OCI-LY3 (cell line): ENCODE measurements at regions not wholly inside any gene's neighbourhood (a gene's known extent, or its start where the extent isn't known, plus 50 kb on each side); places are given as distances from the start of the nearest gene placed in this dataset.
"Not testable (repeated sequence)": the region's sequence is repeated elsewhere in the genome, so short reads cannot be mapped to it uniquely, and the experiment has no call there.

Experiments
- H2AFZ ChIP-seq: fragments of 200-600, 300-600 bp; shearing (Covaris generic); 2 replicates; pipeline ENCODE4 v1.6.0; 2014; ENCODE audit warnings: antibody characterized with exemption, low read depth, low read length
- H3K27ac ChIP-seq: fragments of 200-600, 300-600 bp; sonication (generic); 2 replicates; pipeline ENCODE4 v1.5.1; 2014; ENCODE audit warnings: mild to moderate bottlenecking, low read length, moderate library complexity, mixed read lengths
- H3K27me3 ChIP-seq: fragments of 200-600, 300-600 bp; sonication (generic); 2 replicates; pipeline ENCODE4 v1.6.1; 2014; ENCODE audit warnings: low read depth, low read length, mixed read lengths
- H3K36me3 ChIP-seq: fragments of 200-600, 300-600 bp; sonication (generic); replicated peaks from 2 replicates; pipeline ENCODE3; 2014; ENCODE audit warnings: low read depth, low read length, mixed read lengths
- H3K4me1 ChIP-seq: fragments of 300-600, 200-600 bp; sonication (generic); 2 replicates; pipeline ENCODE4 v1.6.1; 2014; ENCODE audit warnings: low read length, mixed read lengths
- H3K4me2 ChIP-seq: fragments of 200-600, 300-600 bp; sonication (generic); 2 replicates; pipeline ENCODE4 v1.6.1; 2014; ENCODE audit warnings: low read length, mixed read lengths
- H3K4me3 ChIP-seq: fragments of 300-600, 200-600 bp; sonication (generic); 2 replicates; pipeline ENCODE4 v1.5.1; 2014; ENCODE audit warnings: antibody characterized with exemption, mild to moderate bottlenecking, low read length, moderate library complexity
- H3K79me2 ChIP-seq: fragments of 300-600, 200-600 bp; shearing (Covaris generic); 2 replicates; pipeline ENCODE4 v1.6.1; 2014; ENCODE audit warnings: mild to moderate bottlenecking, low read length, mixed read lengths
- H3K9ac ChIP-seq: fragments of 300-600, 200-600 bp; shearing (Covaris generic); 2 replicates; pipeline ENCODE4 v1.6.0; 2014; ENCODE audit warnings: mild to moderate bottlenecking, low read length, moderate library complexity
- H3K9me3 ChIP-seq: fragments of 200-600, 300-600 bp; shearing (Covaris generic); 2 replicates; pipeline ENCODE4 v1.6.1; 2014; ENCODE audit warnings: low read length, mixed read lengths; ENCODE audit not compliant: insufficient read depth
- H4K20me1 ChIP-seq: fragments of 200-600, 300-600 bp; sonication (generic); 2 replicates; pipeline ENCODE4 v1.6.1; 2016; ENCODE audit warnings: low read length, mixed read lengths; ENCODE audit not compliant: insufficient read depth
- CTCF ChIP-seq: fragments of 200-600, 300-600 bp; sonication (generic); IDR thresholded peaks from 2 replicates; pipeline ENCODE4 v1.5.1; 2014; ENCODE audit warnings: antibody characterized with exemption, low read length, low read depth
- EZH2phosphoT487 ChIP-seq: fragments of 200-600 bp; shearing (Covaris generic); IDR thresholded peaks from 2 replicates; pipeline ENCODE4 v1.6.1; 2018; ENCODE audit warnings: antibody characterized with exemption, mixed run types, low read depth

DNA sequence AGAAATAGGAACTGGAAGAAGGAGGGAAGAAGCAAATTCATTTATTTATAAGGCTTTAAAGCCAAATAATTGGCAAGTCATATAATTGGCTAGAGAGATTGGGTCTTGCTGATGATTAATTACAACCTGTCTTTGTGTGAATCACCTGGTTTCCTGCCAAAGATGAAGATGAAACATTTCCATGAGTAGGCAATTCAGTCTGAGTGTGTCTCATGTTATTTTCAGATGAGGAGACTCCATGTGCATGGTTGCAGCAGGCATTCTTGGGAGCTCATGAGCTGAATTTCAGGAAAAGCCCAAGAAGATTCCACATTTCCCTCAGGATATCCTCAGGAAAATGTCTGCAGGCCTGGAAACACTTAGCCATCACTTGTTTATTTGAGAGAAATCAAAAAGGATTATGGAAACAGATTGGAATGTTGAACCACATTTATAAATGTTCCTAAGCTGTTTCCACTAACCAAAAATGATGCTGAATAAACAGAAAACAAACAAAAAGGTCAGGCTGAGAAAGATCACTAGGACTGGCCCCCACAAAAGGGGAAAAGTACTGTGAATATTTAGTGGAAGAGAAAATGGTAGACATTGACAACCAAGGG, 632.7 kb upstream of the AMELY start:
- no peak overlapping the region for H3K4me2 ChIP-seq
- TF ChIP-seq EZH2phosphoT487, result no peak
- no peak overlapping the region for H2AFZ ChIP-seq
- no peaks in the 10 kb centered on the region for H3K36me3 ChIP-seq
- H3K4me3 ChIP-seq, result no peak overlapping the region
- H3K27ac ChIP-seq, result no peak overlapping the region
- no peaks in the 10 kb centered on the region for H4K20me1 ChIP-seq
- no peak overlapping the region for H3K9ac ChIP-seq
- no peaks in the 10 kb centered on the region for H3K79me2 ChIP-seq
- H3K9me3 ChIP-seq, result no peaks in the 10 kb centered on the region
- no peaks in the 10 kb centered on the region for H3K4me1 ChIP-seq
- no peaks in the 10 kb centered on the region for H3K27me3 ChIP-seq

- no peaks in the 10 kb centered on the region for H3K9me3 ChIP-seq
- no peak overlapping the region for H3K27ac ChIP-seq
- TF ChIP-seq EZH2phosphoT487 (no peak), CTCF (no peak)
- no peak overlapping the region for H2AFZ ChIP-seq
- H3K4me1 ChIP-seq, result no peaks in the 10 kb centered on the region
- H3K4me2 ChIP-seq, result no peak overlapping the region
- no peaks in the 10 kb centered on the region for H3K79me2 ChIP-seq
- no peaks in the 10 kb centered on the region for H3K36me3 ChIP-seq
- H4K20me1 ChIP-seq, result no peaks in the 10 kb centered on the region
- no peak overlapping the region for H3K4me3 ChIP-seq
- no peak overlapping the region for H3K9ac ChIP-seq
- H3K27me3 ChIP-seq, result no peaks in the 10 kb centered on the region
Observed at GRCh38 chrY:7543506-7543905, 632.0 kb upstream of the AMELY start.

- no peaks in the 10 kb centered on the region for H3K79me2 ChIP-seq
- no peak overlapping the region for H3K4me2 ChIP-seq
- H4K20me1 ChIP-seq, result no peaks in the 10 kb centered on the region
- H3K36me3 ChIP-seq, result no peaks in the 10 kb centered on the region
- no peak overlapping the region for H3K9ac ChIP-seq
- H3K27me3 ChIP-seq, result no peaks in the 10 kb centered on the region
- H3K27ac ChIP-seq, result no peak overlapping the region
- H3K9me3 ChIP-seq, result no peaks in the 10 kb centered on the region
- no peaks in the 10 kb centered on the region for H3K4me1 ChIP-seq
- no peak overlapping the region for H3K4me3 ChIP-seq
- H2AFZ ChIP-seq, result no peak overlapping the region
- TF ChIP-seq CTCF (no peak), EZH2phosphoT487 (no peak)
Observed at GRCh38 chrY:7542256-7542858, 630.8 kb upstream of the AMELY start.

DNA sequence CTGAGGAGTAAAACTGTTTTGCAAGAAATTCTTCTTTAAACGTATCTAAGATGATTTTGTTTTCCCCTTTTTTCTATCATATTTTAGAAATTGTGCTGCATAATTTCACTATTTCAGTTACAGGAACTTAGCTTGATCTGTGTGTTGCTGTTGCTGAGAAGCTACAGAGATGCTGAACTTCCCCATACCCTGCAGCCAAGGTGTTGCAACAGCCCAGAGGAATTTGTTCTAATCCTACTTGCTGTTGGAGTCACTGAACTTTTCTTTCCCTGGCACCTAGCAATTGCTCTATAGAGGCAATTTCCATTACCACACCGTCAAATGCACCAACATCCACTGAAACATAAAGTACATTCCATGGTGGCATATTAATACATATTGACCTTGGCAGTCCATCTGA, 617.8 kb upstream of the AMELY start:
- Histone ChIP-seq H3K4me3 (no peak overlapping the region), H3K27ac (no peak overlapping the region), H3K4me2 (no peak overlapping the region), H3K9me3 (no peaks in the 10 kb centered on the region), H2AFZ (no peak overlapping the region), H3K4me1 (no peaks in the 10 kb centered on the region), H3K79me2 (no peaks in the 10 kb centered on the region), H4K20me1 (no peaks in the 10 kb centered on the region), H3K36me3 (no peaks in the 10 kb centered on the region), H3K27me3 (no peaks in the 10 kb centered on the region), H3K9ac (no peak overlapping the region)
- TF ChIP-seq EZH2phosphoT487, result no peak

GRCh38 chrY:7527568-7527967, 616.0 kb upstream of the AMELY start:
- H3K36me3 ChIP-seq, H4K20me1 ChIP-seq, H3K4me3 ChIP-seq, H3K9me3 ChIP-seq, H3K79me2 ChIP-seq, H3K27ac ChIP-seq, H3K27me3 ChIP-seq, H3K4me2 ChIP-seq, H3K9ac ChIP-seq, H3K4me1 ChIP-seq, H2AFZ ChIP-seq: not testable (repeated sequence)
